GM12875 (cell line): ENCODE measurements at regions not wholly inside any gene's neighbourhood (a gene's known extent, or its start where the extent isn't known, plus 50 kb on each side); places are given as distances from the start of the nearest gene placed in this dataset.

Experiments used
- H3K4me3 ChIP-seq: one replicate; pipeline ENCODE4 v1.5.1; 2011; ENCODE audit warnings: low read depth, low read length, control low read depth
- TF ChIP-seq, protein P1 (sequence below): IDR thresholded peaks from 2 replicates; pipeline ENCODE4 v1.5.1; 2011; ENCODE audit warnings: low read depth, mild to moderate bottlenecking, control low read depth, inconsistent platforms, low read length, moderate library complexity, borderline replicate concordance; ENCODE audit not compliant: insufficient read depth

DNA sequence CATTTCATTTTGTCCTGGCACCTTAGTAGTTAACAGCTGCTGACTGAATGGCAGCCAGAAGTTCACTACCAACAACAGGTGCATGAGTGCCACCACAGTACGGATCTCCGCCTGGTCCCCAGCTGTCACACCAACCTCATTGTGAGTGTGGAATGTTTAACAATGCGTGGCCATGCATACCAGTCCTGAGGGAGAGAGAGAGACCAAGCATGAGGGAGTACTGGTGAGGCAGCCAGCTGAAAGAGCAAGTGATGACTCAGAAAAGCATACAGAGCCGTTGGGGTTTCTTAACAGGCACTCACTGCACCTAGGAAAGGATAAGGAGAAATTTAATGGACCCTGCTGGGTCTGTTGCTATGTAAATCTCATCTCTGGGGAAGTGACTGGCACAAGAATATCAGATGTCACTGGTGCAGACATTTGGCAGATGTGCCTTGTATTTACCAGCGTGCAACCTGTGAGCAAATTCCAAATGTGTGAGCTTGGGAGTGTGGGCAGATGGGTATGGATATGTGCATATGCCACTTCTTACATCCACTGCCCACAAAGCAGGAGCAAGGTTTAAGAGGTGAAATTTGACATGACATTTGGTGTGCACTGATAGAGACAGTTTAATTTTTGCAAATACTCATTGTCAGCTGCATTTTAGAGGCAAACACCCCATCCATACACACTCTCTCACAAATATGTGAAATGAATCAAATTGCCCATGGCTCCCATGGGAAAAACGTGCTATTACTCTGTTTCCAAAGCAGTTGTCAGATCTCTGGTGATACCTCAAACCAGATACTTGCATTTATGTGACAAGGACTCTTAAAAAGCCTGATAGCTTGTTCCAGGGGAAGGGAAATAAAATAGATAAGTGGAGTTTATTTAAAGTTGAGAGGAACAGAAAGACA, 245.2 kb upstream of the ARPP21 start:
- no peak overlapping the region for H3K4me3 ChIP-seq
- TF ChIP-seq, protein P1, sequence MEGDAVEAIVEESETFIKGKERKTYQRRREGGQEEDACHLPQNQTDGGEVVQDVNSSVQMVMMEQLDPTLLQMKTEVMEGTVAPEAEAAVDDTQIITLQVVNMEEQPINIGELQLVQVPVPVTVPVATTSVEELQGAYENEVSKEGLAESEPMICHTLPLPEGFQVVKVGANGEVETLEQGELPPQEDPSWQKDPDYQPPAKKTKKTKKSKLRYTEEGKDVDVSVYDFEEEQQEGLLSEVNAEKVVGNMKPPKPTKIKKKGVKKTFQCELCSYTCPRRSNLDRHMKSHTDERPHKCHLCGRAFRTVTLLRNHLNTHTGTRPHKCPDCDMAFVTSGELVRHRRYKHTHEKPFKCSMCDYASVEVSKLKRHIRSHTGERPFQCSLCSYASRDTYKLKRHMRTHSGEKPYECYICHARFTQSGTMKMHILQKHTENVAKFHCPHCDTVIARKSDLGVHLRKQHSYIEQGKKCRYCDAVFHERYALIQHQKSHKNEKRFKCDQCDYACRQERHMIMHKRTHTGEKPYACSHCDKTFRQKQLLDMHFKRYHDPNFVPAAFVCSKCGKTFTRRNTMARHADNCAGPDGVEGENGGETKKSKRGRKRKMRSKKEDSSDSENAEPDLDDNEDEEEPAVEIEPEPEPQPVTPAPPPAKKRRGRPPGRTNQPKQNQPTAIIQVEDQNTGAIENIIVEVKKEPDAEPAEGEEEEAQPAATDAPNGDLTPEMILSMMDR: no peak

DNA sequence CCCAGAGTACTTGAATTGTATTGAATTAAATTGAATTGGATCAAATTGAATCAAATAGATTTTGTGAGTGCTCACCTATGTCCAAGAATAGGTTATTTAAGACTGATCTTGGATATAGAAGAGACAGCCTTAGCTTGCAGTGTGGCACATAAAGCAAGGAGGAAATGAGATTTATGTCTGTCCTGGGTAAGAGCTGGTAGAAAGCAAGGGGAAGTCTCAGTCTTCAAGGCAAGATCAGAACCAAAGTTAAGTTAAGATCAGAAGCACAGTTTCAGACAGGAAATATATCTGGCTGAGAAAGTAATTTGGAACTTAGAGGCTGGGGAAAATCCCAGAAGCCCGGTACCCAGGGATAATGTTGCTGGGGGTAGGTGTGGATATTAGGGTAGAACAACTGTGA, 244.4 kb upstream of the ARPP21 start:
- no peak overlapping the region for H3K4me3 ChIP-seq
- TF ChIP-seq, protein P1: no peak

DNA sequence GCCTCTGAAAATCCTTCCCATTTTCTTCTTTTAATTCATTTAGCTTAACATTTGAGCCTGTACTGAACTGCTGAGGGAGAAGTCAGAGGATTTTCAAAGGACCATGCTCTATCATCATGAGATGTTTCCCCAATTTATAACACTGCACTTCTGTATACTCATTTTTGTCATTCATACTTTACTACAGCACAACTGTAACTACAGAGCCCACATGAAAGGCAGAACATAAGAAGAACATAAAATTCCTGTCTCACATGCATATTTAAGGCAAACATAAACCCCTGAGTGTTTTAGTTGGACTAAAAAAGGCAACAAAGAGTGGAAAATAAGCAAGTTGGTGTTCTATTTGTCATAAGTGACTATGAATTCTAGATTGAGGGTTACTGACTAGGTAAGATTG, 237.7 kb upstream of the ARPP21 start:
- no peak overlapping the region for H3K4me3 ChIP-seq
- TF ChIP-seq, protein P1: no peak

DNA sequence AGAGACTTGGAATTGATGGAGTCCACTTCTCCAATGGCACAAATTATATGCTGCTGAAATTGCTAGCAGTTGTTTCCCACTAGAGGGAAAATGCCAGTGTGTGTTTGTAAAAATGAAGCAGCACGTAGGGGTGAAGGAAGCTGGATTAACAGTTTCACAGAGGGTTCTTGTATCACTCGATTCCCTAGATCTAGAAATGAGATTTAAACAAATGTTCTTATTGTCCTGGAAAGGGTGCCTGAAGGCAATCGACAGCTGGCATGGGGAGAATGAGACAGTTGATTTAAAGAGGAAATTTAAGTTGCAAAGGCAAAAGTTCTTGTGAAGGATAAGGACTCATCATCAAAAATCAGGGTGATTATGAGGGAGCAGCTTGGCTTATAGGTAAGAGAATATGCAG, 234.8 kb upstream of the ARPP21 start:
- TF ChIP-seq, protein P1: no peak
- no peak overlapping the region for H3K4me3 ChIP-seq

DNA sequence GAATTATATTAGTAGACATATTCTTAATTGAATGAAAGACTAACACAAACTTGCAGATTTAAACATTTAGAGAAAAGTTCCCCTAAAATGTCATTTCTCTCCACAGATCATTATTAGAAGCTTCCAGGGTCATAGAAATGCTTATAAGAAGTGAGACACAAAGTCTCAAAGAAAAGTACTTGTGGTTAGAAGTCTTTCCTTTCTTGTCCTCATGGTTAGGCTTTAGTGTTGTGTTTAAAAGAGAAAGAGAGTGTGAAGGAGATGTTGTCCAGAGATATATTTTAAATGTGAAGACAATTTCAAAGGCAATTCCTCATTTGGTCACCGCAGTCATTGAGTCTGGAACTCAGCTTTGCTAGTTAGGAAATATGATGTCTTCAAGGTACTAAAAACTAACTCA, 230.4 kb upstream of the ARPP21 start:
- TF ChIP-seq, protein P1: no peak
- H3K4me3 ChIP-seq: no peak overlapping the region

DNA sequence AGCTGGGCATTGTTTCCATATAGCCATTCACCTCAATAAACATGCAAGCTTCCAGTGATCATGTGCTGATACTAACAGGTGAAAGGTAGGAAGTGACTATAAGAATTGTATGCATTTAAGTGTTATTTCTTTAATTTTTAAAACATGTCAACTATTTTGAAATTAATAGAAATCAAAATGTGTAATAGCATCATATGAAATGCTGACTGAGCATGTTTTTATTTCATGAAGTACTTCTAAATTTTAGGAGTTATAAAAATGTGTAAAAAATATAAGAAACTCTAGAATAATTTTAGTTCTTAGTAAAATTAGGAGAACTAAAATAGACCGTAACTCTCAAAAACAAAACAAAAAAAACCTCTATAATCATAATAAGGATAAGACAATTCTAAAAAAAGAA, 229.3 kb upstream of the ARPP21 start:
- H3K4me3 ChIP-seq: no peak overlapping the region
- TF ChIP-seq, protein P1: no peak

DNA sequence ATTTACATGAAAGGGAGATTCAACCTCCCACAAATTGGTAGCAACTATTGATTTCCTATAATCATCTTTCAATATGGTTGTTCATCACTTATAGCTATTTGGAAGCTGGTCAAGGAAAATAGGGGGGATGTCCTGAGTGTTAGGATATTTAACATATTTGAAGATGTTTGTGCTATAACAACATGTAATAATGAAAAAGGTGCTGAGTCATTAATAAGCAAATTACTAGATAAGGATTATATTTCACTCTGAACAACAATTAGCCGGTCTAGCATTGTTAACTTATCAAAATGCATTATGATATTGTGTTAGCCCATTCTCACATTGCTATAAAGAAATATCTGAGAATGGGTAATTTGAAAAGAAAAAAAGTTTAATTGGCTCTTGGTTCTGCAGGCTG, 225.8 kb upstream of the ARPP21 start:
- no peak overlapping the region for H3K4me3 ChIP-seq
- TF ChIP-seq, protein P1: no peak
